DND-41 (cell line): ENCODE measurements at regions not wholly inside any gene's neighbourhood (a gene's known extent, or its start where the extent isn't known, plus 50 kb on each side); places are given as distances from the start of the nearest gene placed in this dataset.

Source experiments
- CTCF ChIP-seq: IDR thresholded peaks from 2 replicates; pipeline ENCODE4 v1.5.1; 2012; ENCODE audit warnings: borderline replicate concordance, low read length, moderate library complexity, mild to moderate bottlenecking; ENCODE audit not compliant: poor library complexity, severe bottlenecking; ENCODE audit errors: extremely low read depth
- EZH2 ChIP-seq: IDR thresholded peaks from 3 replicates; pipeline ENCODE4 v1.6.1; 2012; ENCODE audit warnings: borderline replicate concordance, low read depth, mild to moderate bottlenecking, moderate library complexity, low read length, inconsistent platforms; ENCODE audit not compliant: severe bottlenecking

GRCh38 chr21:35134309-35134708 is 85.2 kb upstream of the RUNX1 start:
- TF ChIP-seq CTCF (no peak), EZH2 (no peak)
